Uterus (tissue), 2 donors: ENCODE measurements at regions not wholly inside any gene's neighbourhood (a gene's known extent, or its start where the extent isn't known, plus 50 kb on each side); places are given as distances from the start of the nearest gene placed in this dataset.

Experiments used
- POLR2A ChIP-seq, 2 donors: fragments of 450-650 bp; IDR thresholded peaks; one replicate each; pipeline ENCODE4 v1.6.1; 2016; ENCODE audit warnings: antibody characterized with exemption in 2 of 2, mild to moderate bottlenecking in 1 of 2, moderate library complexity in 1 of 2
- TF ChIP-seq, protein P1 (sequence below), 4 experiments: fragments of 200-600 bp in 2 of 4; fragments of 450-650 bp in 2 of 4; sonication (generic) in 2 of 4; IDR thresholded peaks; one replicate each; pipeline ENCODE4 v1.5.1; 2016 to 2019; ENCODE audit warnings: antibody characterized with exemption in 4 of 4, mild to moderate bottlenecking in 2 of 4, moderate library complexity in 1 of 4

DNA sequence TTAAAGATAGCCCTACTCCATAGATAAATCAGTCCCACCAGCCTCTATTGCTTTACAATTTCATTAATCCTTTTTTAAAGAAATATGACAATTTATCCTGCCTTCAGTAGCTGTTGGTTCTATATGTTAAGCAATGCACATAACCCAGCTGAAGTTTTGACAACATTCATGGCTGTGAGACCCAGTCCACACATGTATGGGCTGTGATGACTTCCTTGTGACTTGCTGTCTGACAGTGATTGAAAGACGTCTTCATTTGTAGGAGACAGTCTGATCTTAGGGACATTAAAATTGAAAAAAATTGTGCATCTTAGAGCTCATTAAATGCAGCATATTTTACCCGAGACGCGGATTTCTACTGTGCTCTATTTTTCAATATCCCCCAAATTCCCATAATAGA lies 252.0 kb upstream of the ASIC2 start:
- TF ChIP-seq POLR2A (IDR thresholded peaks at IDR 0.05) = no peak
- TF ChIP-seq, protein P1, sequence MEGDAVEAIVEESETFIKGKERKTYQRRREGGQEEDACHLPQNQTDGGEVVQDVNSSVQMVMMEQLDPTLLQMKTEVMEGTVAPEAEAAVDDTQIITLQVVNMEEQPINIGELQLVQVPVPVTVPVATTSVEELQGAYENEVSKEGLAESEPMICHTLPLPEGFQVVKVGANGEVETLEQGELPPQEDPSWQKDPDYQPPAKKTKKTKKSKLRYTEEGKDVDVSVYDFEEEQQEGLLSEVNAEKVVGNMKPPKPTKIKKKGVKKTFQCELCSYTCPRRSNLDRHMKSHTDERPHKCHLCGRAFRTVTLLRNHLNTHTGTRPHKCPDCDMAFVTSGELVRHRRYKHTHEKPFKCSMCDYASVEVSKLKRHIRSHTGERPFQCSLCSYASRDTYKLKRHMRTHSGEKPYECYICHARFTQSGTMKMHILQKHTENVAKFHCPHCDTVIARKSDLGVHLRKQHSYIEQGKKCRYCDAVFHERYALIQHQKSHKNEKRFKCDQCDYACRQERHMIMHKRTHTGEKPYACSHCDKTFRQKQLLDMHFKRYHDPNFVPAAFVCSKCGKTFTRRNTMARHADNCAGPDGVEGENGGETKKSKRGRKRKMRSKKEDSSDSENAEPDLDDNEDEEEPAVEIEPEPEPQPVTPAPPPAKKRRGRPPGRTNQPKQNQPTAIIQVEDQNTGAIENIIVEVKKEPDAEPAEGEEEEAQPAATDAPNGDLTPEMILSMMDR (IDR thresholded peaks at IDR 0.05) = no peak
